ENCODE measurements at regions not wholly inside any gene's neighbourhood (a gene's known extent, or its start where the extent isn't known, plus 50 kb on each side); places are given as distances from the start of the nearest gene placed in this dataset.

DNA sequence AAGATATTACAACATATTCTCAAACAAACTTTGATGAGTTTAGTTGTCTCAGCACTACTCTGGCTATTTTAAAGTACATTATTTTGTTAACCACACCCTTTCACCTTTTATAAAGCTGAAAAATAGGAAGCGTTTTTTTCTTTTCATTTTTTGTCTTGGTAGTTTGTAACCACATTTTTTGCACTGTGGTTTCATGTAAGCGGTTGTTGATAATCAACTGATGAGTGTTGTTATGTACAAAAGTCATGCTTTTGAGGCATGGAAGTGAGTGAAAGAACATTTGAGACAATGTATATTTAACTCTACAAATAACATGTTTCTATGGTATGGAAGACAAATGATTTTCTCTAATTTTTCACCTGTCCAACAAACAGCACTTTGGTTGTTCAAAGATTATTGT lies 52.1 kb upstream of the ATP2B1 start:
- no peaks in the 10 kb centered on the region for H3K9me3 ChIP-seq (ENCODE audit: insufficient read depth, low read depth, low read length)
- Mint-ChIP-seq H3K4me3 (ENCODE audit: unreplicated experiment) (no peak overlapping the region), H3K4me1 (ENCODE audit: low read depth, unreplicated experiment) (peaks cover 16% of the 10 kb centered on the region), H3K27me3 (ENCODE audit: low read depth, unreplicated experiment) (no peaks in the 10 kb centered on the region), H3K9me3 (ENCODE audit: unreplicated experiment) (peaks cover 5% of the 10 kb centered on the region), H3K27ac (ENCODE audit: unreplicated experiment) (no peak overlapping the region), H3K36me3 (ENCODE audit: low read depth, unreplicated experiment) (no peaks in the 10 kb centered on the region)
- no peak overlapping the region for H3K4me3 ChIP-seq (ENCODE audit: insufficient read depth, low read depth, low read length)
- H3K4me1 ChIP-seq (ENCODE audit: insufficient read depth, low read length): peaks cover 8% of the 10 kb centered on the region
- no peak for TF ChIP-seq EZH2 (IDR thresholded peaks at IDR 0.05; ENCODE audit: insufficient read depth, low read length)
- TF ChIP-seq, protein P1, sequence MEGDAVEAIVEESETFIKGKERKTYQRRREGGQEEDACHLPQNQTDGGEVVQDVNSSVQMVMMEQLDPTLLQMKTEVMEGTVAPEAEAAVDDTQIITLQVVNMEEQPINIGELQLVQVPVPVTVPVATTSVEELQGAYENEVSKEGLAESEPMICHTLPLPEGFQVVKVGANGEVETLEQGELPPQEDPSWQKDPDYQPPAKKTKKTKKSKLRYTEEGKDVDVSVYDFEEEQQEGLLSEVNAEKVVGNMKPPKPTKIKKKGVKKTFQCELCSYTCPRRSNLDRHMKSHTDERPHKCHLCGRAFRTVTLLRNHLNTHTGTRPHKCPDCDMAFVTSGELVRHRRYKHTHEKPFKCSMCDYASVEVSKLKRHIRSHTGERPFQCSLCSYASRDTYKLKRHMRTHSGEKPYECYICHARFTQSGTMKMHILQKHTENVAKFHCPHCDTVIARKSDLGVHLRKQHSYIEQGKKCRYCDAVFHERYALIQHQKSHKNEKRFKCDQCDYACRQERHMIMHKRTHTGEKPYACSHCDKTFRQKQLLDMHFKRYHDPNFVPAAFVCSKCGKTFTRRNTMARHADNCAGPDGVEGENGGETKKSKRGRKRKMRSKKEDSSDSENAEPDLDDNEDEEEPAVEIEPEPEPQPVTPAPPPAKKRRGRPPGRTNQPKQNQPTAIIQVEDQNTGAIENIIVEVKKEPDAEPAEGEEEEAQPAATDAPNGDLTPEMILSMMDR (IDR thresholded peaks at IDR 0.05; ENCODE audit: insufficient read depth, low read depth, low read length): no peak
- no peaks in the 10 kb centered on the region for H3K79me2 ChIP-seq (ENCODE audit: insufficient read depth, low read length)
- H3K27ac ChIP-seq (ENCODE audit: low read depth, low read length): no peak overlapping the region
- H2AFZ ChIP-seq (ENCODE audit: low read depth, low read length): no peak overlapping the region
- H3K36me3 ChIP-seq (ENCODE audit: insufficient read depth, low read length): no peaks in the 10 kb centered on the region
- FAIRE-seq (no peak), DNase-seq (ENCODE audit: low read depth) (no peak)
- H3K9ac ChIP-seq (ENCODE audit: low read length): no peak overlapping the region
- no peaks in the 10 kb centered on the region for H3K27me3 ChIP-seq (ENCODE audit: insufficient read depth, low read length)
- no peak overlapping the region for H3K4me2 ChIP-seq (ENCODE audit: low read length)
- H4K20me1 ChIP-seq (ENCODE audit: insufficient read depth, low read length): no peaks in the 10 kb centered on the region
